Right ventricle myocardium superior (tissue), 1 donor: ENCODE measurements at regions not wholly inside any gene's neighbourhood (a gene's known extent, or its start where the extent isn't known, plus 50 kb on each side); places are given as distances from the start of the nearest gene placed in this dataset.

Experiments used
- ATAC-seq: fragments of 200-7000 bp; cut with Tn5 transposase; one replicate; pipeline ENCODE4 v1.9.1; 2020; ENCODE audit warnings: mild to moderate bottlenecking; ENCODE audit not compliant: poor library complexity
- DNase-seq: peaks from one replicate; pipeline ENCODE4 v3.0.0-alpha.2; 2020
- intact Hi-C: fragments of 100-400 bp; cut with DNase I; formaldehyde crosslinking; loops from one replicate; pipeline ENCODE4 v1.11.2; 2022
- donor health status: DM: no; HTN: yes; CAD: no; lungs with severe emphysema.

DNA sequence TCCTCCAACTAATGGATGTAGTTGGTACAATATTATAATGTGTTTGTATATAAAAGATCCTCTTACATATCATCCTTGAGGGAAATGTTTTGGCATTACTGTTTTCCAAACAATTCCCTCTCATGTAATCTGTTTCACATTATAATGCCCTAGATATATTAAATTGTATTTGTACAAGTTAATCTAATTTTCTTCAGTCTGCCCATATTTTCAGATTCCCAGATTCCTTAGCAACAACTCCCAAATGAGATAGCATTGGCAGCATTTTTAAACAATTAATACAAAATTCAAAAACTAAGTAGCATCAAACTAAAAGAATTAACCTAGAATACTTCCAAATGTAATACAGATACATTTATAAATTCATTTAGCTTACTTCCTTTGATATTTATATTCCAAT lies 860.2 kb downstream of the C12orf50 start:
- ATAC-seq (no peak), DNase-seq (no peak)
- intact Hi-C loops = no loop called here

DNA sequence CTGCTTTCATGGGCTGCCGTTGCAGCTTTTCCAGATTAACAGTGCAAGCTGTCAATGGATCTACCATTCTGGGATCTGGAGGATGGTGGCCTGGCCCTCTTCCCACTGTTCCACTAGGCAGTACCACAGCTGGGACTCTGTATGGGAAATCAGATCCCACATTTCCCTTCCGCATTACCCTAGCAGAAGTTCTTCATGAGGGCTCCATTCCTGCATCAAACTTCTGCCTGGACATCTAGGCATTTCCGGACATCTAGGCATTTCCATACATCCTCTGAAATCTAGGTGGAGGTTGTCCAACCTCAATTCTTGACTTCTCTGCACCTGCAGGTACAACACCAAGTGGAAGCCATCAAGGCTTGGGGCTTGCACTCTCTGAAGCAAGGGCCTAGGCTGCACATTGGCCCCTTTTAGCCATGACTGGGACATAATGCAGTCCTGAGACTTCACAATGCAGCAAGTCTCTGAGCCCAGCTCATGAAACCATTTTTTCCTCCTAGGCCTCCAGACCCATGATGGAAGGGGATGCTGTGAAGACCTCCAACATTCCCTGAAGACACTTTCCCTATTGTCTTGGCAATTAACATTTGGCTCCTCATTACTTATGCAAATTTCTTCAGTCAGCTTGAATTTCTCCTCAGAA lies 863.3 kb downstream of the C12orf50 start:
- ATAC-seq = no peak
- DNase-seq = no peak
- intact Hi-C loops = no loop called here

DNA sequence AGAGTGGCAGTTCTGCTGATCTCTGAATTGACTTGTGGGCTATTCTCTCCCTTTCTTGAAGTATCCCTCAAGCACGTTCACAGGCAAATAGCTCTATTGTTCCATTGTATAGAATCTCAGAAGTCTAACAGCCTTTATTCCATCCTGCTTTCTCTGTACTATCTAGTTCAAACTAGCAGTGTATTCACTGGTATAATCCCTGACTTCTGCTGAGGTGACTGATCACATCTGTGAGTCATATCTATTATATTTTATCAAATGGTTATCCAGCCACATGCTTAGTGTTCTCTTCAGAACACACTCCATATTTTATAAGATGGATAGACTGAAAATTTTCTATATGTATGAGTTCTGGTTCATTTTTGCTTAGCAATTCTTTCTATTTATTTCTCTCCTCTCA lies 866.1 kb downstream of the C12orf50 start:
- ATAC-seq = no peak
- DNase-seq = no peak
- intact Hi-C loops = no loop called here

DNA sequence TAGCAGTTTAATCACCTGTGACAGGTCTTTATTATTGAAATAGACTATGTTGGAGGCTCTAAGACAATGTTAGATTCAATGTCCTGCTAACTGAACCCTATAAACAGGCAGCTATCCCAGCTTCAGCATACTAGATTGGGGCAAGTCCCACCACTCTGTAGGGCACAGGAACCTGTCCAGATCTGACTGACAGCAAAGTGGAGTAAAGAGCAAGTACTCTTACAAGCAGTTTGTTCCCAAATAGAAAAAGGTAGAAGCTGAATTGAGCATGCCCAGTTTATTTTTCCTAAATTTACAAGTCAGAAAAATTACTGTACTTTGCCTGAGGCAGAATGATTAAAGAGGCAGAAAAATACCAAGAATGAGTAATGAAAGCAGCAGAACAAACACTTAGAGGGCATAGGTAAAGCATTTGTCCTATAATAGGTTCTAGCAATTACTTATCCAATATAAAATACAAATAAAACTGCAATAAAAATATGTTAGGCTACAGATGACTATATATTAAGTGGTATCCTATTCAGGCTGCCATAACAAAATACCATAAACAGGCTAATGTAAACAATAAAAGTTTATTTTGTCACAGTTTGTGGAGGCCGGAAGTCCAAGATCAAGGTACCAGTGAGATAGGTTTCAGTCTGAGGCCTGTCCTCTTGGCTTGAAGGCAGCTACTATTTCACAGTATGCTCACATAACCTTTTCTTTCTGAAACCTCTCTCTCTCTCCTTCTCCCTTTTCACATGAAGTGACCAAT lies 868.2 kb downstream of the C12orf50 start:
- intact Hi-C loops = no loop called here
- ATAC-seq (no peak), DNase-seq (no peak)

DNA sequence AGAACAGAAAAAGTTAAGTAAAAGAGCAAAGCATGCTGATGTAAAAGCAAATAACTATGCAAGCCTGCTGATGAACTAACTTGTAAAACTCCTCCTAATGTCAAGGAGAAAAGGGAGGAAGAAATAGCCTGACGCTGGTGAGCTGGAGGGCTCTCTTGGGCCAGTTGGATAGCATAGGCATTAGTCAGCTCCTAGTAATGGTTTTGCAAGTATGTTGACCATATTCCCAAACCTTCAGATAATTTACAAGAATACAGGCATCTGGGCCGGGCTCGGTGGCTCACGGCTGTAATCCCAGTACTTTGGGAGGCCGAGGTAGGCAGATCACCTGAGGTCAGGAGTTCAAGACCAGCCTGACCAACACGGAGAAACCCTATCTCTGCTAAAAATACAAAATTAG lies 871.4 kb downstream of the C12orf50 start:
- DNase-seq = no peak
- no peak for ATAC-seq
- intact Hi-C loops = no loop called here

DNA sequence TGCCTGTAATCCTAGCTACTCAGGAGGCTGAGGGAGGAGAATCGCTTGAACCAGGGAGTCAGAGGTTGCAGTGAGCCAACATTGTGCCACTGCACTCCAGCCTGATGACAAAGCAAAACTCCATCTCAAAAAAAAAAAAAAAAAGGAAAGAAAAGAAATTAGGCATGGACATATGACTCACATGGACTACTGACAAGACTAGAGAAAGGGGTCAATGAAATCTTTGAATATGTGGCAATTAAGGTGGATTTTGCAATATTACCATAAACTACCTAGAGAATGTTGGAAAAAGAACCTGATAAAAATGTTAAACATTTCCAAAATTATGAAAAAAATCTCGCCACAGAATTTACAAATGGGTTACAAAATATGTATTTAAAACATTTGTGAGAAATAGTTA lies 873.6 kb downstream of the C12orf50 start:
- DNase-seq (no peak), ATAC-seq (no peak)
- intact Hi-C loops = no loop called here

DNA sequence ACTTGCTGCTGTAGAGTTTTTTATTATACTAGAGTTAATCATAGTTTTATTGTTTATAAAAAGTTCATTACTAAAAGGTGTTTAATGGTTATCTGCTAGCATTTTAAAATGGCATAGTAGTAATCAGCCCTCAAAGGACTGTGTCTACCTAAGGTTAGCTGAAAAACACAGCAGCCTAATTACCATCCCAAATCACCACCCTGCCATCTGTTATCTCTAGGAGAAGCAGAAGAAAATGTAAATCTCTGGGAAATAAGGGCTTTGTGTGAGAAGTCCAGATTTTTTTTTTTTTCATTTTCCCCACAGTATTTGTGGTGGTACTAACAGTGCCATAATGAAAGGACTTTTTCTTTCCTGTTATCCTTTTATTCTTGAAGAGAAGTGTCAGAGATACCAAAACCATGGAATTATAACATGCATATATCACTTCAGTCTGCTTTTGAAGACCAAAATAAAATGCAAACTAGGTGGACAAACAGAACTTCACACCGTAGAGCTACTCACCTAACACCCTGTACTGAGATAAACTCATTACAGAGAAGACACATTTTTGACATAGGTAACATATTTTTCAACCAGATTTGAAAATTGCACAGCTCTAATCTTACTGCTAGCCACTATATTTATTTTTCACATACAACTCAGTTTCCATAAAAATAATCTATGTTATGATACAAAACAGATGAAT lies 876.2 kb downstream of the C12orf50 start:
- DNase-seq = no peak
- ATAC-seq = peak; percentile 51
- intact Hi-C loops = no loop called here

DNA sequence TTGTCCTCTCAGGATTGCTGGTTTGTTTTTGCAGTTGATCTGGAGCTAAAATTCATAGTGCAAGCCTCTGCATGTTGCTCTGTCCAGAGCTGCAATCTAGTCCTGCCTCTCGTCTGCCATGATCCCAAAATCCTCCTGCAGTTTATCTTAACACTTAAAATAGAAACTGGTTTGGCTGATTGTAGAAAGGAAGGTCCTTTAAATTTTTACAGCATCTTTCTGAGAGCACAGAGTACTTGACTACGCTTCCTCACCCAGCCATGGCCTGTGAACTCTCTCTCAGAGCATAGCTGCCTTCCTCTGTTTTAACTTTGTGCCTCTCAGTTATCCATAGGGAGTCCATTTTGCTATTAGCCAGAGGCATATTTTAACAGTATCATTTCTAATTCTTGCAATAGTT lies 877.1 kb downstream of the C12orf50 start:
- DNase-seq (no peak), ATAC-seq (peak; percentile 87)
- intact Hi-C loops = no loop called here

DNA sequence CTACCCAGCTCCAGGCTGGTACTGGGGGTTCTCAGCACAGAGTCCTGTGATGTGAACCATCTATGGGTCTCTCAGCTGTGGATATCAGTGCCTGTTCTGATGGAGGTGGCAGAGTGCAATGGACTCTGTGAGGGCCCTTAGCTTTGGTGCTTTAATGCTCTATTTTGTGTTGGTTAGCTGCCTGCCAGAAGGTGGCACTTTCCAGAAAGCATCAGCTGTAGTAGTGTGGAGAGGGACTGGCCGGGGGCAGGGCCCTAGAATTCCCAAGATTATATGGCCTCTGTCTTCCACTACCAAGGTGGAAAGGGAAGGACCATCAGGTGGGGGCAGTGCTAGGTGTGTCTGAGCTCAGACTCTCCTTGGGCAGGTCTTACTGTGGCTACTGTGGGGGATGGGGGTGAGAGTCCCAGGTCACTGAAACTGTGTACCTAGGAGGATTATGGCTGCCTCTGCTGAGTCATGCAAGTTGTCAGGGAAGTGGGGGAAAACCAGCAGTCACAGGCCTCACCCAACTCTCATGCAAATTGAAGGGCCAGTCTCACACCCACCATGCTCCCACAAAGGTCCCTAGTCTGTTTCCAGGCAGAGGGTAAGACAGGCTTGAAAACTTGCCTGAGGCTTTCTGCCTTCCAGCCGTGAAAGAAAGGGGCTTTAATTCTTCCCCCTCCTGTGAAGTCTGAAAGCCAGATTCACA lies 878.1 kb downstream of the C12orf50 start:
- DNase-seq = no peak
- intact Hi-C loops = no loop called here
- ATAC-seq = no peak

DNA sequence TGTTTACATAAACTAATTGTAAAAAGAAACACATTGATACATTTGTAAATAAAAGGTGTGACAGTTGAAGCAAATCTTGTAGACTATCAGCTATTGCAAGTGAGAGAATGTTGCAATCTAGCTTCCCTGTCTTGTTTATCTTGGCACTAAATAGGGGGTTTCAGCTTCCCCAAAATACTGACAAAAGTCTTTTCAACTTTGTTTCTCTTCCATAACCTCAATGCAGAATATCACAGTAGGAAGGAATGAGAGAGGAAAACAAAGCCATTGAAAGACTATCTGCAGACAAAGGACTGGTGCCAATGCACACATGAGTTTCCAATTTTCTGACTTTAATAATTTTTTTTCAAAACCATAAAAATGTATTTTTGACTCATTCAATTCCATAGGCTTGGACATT lies 886.2 kb upstream of the MGAT4C start:
- intact Hi-C loops = no loop called here
- no peak for ATAC-seq

DNA sequence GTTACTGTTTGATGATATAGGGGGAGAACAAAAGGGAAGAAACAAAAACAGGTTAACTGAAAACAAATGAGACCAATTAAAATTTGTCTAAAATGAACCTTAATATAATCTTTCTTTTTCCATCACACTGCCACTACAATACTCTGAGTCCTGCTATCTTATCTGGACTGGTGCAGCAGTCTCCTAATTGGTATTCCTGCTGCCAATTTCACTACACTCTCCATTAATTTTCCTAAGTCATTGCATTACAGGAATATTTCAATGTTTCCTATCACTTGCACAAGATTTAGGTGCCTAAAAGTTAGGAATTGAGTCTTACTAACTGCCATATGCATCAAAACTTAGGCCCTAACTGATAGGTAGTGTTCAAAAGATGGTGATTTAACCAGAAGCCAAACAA lies 884.9 kb upstream of the MGAT4C start:
- intact Hi-C loops = no loop called here
- no peak for DNase-seq
- no peak for ATAC-seq

More for the DNA sequence above, 886.2 kb upstream of the MGAT4C start:
- no peak for DNase-seq

DNA sequence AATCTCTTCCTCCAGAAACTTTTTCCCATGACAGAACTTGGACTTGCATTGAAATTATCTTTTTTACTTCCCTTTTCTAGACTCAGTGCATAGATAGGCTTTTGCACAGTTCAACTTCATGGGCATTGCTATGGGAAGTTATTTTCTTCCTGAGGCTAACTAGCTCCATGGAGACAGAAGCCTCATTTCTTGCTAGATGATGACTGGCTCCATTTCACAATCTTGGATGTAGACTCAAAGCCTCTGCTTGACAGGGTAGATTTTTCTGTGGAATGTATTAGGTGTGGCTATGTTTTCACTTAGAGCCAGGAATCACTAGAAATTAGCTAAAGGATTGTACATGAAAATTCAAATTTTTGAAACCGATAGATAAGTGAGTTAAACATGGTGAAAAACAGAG lies 884.1 kb upstream of the MGAT4C start:
- intact Hi-C loops = no loop called here
- DNase-seq (no peak), ATAC-seq (no peak)

DNA sequence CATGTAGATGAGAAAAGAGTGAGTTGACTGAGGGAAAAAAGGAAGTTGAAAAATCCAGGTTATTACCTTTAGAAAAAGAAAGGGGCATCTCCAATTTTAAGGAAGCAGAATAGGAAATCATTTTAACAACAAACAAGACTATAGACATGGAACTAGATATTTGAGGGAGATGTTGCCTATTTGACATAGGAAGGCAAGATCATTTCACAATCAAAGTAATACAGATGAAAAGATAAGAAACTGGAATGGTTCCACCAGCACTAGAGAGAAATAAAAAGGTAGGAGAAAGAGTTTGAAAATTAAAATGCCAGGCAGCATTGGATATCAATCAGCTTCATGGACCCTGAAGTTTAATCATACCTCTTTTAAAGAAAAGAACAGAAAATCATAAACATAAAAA lies 881.0 kb upstream of the MGAT4C start:
- ATAC-seq (no peak), DNase-seq (no peak)
- intact Hi-C loops = no loop called here

DNA sequence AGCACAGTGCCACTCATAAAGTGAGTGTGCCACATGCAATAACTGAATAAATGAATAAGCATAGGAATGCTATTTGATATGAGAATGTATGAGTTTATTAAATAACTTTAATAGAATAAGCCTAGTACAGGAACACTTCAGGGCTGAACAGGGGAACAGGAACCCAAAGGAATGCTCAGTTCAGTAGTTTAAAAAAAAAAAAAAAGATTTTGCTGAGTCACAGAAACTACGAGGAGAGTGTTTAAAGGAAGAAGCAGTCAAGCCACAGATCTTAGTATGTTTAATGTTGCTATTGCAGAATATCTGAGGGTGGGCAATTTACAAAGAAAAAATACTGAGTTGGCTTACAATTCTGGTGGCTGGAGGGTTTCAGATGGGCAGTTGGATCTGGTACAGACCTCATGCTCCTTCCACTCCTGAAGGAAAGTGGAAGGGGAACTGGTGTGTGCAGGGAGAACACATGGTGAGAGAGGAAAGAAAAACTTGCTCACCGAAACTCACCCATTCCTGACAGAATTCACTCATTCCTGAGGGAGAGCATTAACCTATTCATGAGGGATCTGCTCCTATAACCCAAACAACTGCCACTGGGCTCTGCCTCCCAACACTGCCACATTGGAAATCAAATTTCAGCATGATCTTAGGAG lies 880.3 kb upstream of the MGAT4C start:
- intact Hi-C loops = no loop called here
- ATAC-seq (no peak), DNase-seq (no peak)

DNA sequence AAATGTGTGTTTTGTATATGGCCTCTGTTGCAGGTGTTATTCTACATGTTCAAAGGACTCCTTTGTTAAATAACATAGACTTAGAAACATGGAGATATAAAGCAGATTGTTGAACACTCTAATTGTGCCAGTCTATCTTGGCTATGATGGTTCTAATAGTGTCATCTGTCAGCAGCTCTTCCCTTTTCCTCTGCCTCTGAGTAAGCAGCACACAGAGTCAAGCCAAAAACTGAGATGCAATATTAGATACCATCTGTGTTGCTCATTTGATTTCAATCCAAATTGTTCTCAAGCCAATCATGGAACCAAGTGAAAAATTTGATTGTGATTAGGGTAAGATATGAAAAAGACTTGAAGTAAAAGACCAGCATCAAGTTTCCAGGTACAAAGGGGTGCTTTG lies 871.1 kb upstream of the MGAT4C start:
- peak; percentile 31 for ATAC-seq
- intact Hi-C loops = no loop called here
- no peak for DNase-seq

DNA sequence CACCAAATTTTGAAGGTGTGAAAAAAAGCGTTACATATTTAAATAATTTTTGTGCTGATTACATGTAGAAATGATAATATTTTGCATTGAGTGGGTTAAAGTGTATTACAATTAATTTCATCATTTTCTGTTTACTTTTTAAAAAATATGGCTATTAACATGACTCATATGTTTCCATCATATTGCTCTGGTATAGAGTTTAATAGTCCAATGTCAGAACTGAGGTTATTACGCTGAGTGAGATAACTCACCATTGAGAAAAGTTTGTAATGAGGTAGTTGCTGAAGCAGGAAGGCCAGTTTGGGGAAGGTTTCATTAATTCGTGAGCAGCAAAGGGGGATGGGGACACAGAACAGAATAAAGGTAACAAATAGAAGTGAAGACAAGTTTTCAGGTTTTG lies 865.7 kb upstream of the MGAT4C start:
- ATAC-seq = no peak
- intact Hi-C loops = no loop called here
- no peak for DNase-seq

DNA sequence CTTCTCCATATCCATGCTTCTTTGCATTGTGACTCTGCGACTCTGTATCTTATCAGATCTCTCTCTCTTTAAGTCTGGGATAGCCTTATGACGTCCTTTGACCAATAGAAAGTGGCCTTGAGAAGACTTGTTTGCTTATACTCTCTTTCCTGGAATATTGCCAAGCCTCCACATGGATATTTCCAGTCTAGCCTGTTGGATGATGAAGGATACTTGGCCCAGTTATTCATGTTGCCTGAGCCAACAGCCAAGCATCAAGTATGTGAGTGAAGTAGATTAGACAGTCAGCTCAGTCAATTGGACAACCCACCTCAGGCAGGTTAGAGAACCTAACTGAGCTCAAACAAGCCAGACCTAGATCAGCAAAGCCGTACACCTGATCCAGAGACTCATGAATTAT lies 864.2 kb upstream of the MGAT4C start:
- no peak for DNase-seq
- intact Hi-C loops = no loop called here

DNA sequence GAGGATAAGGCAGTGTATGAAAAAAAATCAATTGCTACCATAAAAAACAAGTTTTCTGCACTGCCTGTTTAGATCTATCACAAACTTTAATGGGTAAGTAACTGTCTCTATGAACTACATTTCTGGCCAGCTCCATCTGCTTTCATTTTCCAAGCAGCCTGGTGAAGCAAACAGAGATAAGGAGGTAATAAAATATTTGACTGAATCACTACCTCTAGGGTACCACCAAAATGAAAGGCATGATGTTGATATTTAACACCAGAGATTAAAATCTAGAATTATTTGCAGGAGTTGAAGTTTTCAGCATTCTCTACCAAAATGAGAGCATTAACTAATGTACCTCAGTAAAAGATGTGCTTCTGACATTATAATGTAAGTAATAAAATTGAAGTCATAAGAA lies 863.5 kb upstream of the MGAT4C start:
- no peak for DNase-seq
- ATAC-seq = peak; percentile 55
- intact Hi-C loops = no loop called here

More for the DNA sequence above, 864.2 kb upstream of the MGAT4C start:
- ATAC-seq = peak; percentile 87

DNA sequence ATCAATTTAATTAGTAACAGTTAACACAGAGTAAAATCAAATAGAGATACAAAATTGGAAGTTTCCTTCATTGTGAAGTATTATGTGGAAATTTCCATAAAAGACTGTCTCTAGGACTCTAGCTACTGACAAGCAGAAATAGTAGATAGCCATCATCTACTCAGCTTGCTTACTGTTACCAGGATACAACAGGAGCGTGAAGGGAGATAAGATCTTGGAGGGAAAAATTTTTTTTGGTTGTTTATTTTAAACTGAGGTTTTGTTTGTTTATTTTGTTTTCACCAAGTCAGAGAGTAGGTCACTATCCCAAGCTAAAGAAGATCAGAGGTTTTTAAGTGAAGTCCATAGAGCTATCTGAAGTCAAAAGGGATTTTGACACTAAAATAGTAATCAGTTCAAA lies 861.3 kb upstream of the MGAT4C start:
- ATAC-seq (no peak), DNase-seq (no peak)
- intact Hi-C loops = no loop called here
